HepG2 (cell line): ENCODE measurements at regions not wholly inside any gene's neighbourhood (a gene's known extent, or its start where the extent isn't known, plus 50 kb on each side); places are given as distances from the start of the nearest gene placed in this dataset.

ENCODE experiments used
- CREM ChIP-seq, 2 experiments: sonication (generic) in 1 of 2; formaldehyde crosslinking in 1 of 2; IDR thresholded peaks; 2 replicates each; pipeline versions ENCODE4 v1.4.0 to v1.6.1; 2016 to 2020; ENCODE audit warnings: antibody characterized with exemption in 1 of 2, mild to moderate bottlenecking in 1 of 2, missing genetic modification reagents in 1 of 2
- NR2F2 ChIP-seq: IDR thresholded peaks from 2 replicates; pipeline ENCODE4 v1.6.1; 2012; ENCODE audit warnings: low read depth, inconsistent platforms, borderline replicate concordance
- POLR2A ChIP-seq, 2 experiments: IDR thresholded peaks; 2 replicates each; pipeline ENCODE4 v1.6.1; 2011; ENCODE audit warnings: low read depth in 2 of 2, low read length in 2 of 2, mild to moderate bottlenecking in 1 of 2, moderate library complexity in 1 of 2; ENCODE audit not compliant: insufficient read depth in 1 of 2
- TF ChIP-seq, protein P1 (sequence below): sonication (generic); formaldehyde crosslinking; IDR thresholded peaks from one replicate; pipeline ENCODE4 v1.5.1; 2020; ENCODE audit warnings: mild to moderate bottlenecking, missing genetic modification reagents; ENCODE audit errors: not compliant biosample characterization

DNA sequence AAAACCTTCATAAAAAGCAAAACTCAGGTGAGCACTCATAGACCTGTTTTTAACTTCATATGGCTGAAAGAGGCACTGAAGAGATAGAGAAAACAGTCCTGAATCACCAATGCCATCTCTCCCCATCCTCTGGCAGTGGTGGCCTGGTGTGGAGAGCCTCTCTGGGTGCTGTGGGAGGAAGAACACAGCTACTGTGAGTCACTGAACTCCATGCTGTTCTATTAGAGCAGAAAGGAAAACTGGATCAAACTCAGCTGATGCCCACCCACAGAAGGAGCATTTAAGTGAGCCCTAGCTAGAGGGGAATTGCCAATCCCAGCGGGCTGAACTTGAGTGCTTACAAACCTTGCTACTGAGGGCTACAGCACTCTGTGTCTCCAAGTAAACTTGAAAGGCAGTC, 115.3 kb upstream of the SESN3 start:
- TF ChIP-seq CREM (IDR thresholded peaks at IDR 0.05) (no peak), CREM (CRISPR knock-in tag; IDR thresholded peaks at IDR 0.05) (no peak), NR2F2 (no peak), POLR2A (IDR thresholded peaks at IDR 0.05; ENCODE audit: insufficient read depth in 1 of 2, low read depth in 2 of 2, low read length in 2 of 2) (no peak)
- TF ChIP-seq, protein P1, sequence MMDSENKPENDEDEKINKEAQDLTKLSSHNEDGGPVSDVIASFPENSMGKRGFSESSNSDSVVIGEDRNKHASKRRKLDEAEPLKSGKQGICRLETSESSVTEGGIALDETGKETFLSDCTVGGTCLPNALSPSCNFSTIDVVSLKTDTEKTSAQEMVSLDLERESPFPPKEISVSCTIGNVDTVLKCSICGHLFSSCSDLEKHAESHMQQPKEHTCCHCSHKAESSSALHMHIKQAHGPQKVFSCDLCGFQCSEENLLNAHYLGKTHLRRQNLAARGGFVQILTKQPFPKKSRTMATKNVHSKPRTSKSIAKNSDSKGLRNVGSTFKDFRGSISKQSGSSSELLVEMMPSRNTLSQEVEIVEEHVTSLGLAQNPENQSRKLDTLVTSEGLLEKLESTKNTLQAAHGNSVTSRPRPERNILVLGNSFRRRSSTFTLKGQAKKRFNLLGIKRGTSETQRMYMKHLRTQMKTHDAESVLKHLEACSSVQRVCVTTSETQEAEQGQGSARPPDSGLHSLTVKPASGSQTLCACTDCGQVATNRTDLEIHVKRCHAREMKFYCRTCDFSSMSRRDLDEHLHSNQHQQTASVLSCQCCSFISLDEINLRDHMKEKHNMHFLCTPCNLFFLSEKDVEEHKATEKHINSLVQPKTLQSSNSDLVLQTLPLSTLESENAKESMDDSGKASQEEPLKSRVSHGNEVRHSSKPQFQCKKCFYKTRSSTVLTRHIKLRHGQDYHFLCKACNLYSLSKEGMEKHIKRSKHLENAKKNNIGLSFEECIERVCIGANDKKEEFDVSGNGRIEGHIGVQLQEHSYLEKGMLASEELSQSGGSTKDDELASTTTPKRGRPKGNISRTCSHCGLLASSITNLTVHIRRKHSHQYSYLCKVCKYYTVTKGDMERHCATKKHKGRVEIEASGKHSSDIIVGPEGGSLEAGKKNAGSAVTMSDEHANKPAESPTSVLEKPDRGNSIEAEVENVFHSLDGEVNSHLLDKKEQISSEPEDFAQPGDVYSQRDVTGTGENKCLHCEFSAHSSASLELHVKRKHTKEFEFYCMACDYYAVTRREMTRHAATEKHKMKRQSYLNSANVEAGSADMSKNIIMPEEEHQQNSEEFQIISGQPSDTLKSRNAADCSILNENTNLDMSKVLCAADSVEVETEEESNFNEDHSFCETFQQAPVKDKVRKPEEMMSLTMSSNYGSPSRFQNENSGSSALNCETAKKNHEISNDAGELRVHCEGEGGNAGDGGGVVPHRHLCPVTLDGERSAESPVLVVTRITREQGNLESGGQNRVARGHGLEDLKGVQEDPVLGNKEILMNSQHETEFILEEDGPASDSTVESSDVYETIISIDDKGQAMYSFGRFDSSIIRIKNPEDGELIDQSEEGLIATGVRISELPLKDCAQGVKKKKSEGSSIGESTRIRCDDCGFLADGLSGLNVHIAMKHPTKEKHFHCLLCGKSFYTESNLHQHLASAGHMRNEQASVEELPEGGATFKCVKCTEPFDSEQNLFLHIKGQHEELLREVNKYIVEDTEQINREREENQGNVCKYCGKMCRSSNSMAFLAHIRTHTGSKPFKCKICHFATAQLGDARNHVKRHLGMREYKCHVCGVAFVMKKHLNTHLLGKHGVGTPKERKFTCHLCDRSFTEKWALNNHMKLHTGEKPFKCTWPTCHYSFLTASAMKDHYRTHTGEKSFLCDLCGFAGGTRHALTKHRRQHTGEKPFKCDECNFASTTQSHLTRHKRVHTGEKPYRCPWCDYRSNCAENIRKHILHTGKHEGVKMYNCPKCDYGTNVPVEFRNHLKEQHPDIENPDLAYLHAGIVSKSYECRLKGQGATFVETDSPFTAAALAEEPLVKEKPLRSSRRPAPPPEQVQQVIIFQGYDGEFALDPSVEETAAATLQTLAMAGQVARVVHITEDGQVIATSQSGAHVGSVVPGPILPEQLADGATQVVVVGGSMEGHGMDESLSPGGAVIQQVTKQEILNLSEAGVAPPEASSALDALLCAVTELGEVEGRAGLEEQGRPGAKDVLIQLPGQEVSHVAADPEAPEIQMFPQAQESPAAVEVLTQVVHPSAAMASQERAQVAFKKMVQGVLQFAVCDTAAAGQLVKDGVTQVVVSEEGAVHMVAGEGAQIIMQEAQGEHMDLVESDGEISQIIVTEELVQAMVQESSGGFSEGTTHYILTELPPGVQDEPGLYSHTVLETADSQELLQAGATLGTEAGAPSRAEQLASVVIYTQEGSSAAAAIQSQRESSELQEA (CRISPR knock-in tag): no peak
